Activated CD8-positive, alpha-beta memory T cell treated with anti-CD3 and anti-CD28 coated beads for 4 hours (primary cell): ENCODE measurements at regions not wholly inside any gene's neighbourhood (a gene's known extent, or its start where the extent isn't known, plus 50 kb on each side); places are given as distances from the start of the nearest gene placed in this dataset.

Experiments
- DNase-seq, 2 donors: peaks; one replicate each; pipeline ENCODE4 v3.0.0-alpha.2; 2020; ENCODE audit warnings: low read depth in 2 of 2

- DNase-seq, result no peak
Measured at GRCh38 chr2:105571445-105571987, 172.7 kb upstream of the FHL2 start.

- no peak for DNase-seq
Measured at GRCh38 chr2:105570757-105571156, 171.9 kb upstream of the FHL2 start.

- DNase-seq, result no peak
Measured at GRCh38 chr2:105570326-105570725, 171.5 kb upstream of the FHL2 start.

- DNase-seq, result no peak
Measured at GRCh38 chr2:105569606-105570005, 170.8 kb upstream of the FHL2 start.

DNA sequence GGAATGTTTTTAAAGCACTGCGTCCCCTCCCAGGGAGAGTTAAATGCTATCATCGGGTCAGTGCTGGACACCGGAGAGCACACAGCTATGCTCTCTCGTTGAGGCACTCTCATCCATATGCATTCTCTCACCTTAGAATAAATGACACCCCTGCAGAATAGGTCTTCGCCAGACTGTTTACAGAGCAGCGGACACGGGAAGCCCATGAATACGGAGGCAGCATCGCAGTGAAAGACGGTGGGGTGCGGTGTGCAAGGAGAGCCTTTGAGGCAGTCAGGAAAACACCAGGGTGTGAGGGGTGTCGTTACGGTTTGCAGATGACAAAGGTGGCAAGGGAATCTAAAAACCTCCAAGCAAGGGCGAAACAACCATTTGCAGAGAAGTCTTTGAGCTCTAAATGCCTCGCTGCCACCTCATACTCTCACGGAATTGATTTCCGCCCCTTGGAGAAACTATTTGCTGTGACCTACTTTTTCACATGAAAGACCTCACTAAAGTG lies 169.2 kb upstream of the FHL2 start:
- no peak for DNase-seq

DNA sequence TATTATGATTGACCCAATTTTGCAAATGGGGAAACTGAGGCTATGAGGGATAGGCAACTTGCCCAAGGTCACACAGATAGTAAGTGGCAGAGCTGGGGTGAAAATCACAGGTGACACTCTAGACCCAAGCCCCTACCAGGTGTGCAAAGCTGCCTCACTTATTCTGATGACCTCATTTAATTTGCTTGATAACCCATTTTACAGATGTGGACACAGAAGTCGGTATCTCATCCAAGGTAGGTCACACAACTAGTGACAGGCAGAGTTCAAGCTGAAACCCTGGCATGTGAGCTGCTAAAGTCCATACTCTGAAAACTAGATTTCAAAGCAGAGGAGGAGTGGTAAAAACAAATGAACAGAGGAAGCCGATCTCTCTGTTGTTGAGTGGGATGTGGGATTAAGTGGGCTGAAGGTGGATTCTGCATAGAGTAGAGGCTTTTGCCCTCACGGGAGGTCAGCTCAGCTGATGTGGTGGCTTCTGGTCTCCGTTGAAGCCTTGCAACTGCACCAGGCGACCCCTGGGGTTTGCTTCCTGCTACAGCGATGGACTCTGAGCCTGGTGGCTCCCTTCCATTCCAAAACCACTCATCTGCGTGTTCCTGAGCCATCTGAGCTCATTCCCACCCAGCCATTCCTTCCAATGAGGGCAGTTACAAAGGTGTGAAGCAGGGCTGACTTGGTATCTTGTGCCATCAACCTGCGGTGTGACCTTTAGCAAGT lies 164.3 kb upstream of the FHL2 start:
- no peak for DNase-seq

- DNase-seq, result no peak
Measured at GRCh38 chr2:105561401-105561800, 162.6 kb upstream of the FHL2 start.

GRCh38 chr2:105560157-105560556 lies 161.3 kb upstream of the FHL2 start:
- no peak for DNase-seq

- no peak for DNase-seq
Measured at GRCh38 chr2:105557021-105557920, 158.4 kb upstream of the FHL2 start.

- no peak for DNase-seq
Measured at GRCh38 chr2:105556366-105556765, 157.5 kb upstream of the FHL2 start.

GRCh38 chr2:105554235-105554634 lies 155.4 kb upstream of the FHL2 start:
- DNase-seq, result no peak

DNA sequence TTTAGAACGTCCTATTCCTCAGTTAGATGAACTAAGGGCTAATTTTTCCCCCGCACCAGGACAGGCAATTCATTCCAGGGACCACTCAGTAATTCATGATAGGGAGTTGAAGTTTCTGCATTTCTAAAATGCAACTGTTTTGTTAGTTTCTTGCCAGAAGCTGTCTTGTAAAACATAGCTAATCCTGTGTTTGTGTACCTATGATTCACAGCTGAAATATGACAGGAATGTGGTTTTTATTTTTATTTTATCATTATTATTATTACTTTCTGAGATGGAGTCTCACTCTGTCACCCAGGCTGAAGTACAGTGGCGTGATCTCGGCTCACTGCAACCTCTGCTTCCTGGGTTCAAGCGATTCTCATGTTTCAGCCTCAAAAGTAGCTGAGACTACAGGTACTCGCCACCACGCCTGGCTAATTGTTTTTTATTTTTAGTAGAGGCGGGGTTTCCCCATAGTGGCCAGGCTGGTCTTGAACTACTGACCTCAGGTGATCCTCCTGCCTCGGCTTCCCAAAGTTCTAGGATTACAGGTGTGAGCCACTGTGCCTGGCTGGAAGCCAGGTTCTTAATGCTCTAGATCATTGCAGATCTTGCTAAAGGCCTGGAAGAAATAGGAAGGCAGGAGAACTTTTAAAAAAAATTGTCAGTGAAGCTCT lies 154.8 kb upstream of the FHL2 start:
- DNase-seq, result no peak

- DNase-seq, result no peak
Measured at GRCh38 chr2:105546628-105546974, 147.8 kb upstream of the FHL2 start.

DNA sequence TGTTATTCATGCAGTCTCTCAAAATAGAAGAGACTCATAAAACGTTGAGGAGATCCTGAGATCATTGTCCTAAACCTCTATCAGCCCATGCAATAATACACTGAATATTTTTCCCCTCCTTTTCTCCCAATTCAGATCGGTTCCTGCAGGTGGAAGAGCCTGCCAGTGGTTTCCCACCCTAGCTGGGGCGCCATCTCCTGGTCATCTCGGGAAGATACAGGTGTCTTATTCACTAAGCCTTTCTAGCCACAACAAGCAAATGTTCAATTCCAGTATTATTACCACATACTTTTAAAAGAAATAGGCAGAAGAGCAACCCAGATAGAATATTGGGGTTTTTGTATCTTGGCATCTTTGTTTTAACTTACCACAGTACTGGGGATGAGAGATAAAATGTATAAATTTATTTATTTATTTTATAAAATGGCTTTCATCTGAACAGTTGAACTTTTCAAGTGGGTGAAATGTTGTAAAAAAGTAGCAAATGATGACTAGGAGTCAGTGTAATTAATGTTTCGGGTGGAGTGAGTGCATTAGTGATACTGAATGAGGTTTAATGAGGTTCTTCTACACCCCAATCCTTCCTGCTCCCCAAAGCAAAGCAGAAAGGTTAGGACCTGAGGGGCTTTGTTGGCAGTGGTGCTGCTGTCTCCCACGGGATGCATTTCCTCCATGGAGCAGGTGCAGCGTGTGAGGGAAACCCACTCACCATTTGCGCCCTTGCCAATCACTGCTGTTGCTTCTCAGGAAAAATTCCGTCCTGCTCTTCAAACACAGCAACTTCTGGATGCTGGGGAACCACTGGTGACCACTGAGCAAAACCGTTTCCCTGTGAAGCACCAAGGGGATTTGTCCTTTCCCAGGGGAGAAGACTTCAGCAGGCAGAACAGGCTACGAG lies 147.1 kb upstream of the FHL2 start:
- DNase-seq, result peak; percentile 20 to 23

- no peak for DNase-seq
Measured at GRCh38 chr2:105544591-105545377, 145.9 kb upstream of the FHL2 start.

DNA sequence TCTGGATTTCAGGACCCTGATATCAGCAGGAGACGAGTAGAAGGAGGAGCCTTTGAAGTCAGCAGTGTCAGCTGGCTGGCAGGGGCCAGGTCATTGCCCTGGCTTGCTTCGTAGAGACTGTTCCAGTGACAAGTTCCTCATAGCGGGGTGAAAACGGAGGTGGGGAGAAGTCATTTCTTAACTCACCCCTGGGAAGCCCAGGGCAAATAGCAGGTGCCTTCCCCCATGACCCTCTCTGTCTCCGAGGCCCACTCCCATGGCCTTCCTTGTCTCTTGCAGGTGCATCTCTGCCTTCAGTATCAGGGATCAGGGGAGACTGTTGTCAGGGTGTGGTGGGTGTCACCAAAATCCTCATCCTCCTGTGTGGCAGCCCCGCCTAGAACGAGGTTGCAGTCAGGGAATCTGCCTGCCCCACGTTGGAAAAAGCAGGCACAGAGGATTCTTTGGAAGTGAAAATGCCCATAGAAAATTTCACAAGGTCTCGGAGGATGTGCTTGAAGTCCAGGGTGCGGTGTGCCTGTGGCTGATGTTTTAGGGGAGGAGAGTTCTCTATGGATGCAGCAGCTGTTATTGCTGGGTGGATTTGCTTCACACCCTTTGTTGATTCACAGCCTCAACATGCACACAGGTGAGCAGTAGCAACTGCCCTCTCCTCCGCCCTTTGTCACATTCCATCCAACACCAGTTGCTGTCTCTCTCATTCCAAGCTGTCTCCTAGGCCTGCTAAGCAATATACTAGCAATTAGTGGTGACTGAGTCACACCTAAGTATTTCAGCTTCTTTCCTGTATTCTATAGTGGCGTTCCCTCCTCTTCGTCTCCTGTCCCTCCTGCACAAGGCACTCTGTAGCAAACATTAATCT lies 142.6 kb upstream of the FHL2 start:
- DNase-seq, result no peak

DNA sequence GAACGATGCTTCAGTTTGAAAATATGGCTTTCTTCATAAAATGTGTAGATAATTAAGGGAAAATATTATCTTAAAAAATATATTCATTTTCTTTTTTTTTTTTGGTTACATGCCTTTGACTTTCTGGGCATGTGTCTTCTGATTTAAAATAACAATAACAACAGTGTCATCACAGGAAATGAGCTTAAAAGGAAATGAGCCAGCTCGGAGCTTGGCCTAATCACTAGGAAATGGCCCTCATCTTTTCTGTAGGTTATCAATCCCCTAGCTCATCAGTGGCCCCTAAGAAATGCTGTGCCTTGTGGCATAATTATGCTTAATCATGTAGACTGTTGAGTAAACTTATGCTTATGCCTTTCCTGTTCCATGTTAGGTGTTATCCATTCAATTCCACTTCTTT lies 141.8 kb upstream of the FHL2 start:
- DNase-seq, result no peak

DNA sequence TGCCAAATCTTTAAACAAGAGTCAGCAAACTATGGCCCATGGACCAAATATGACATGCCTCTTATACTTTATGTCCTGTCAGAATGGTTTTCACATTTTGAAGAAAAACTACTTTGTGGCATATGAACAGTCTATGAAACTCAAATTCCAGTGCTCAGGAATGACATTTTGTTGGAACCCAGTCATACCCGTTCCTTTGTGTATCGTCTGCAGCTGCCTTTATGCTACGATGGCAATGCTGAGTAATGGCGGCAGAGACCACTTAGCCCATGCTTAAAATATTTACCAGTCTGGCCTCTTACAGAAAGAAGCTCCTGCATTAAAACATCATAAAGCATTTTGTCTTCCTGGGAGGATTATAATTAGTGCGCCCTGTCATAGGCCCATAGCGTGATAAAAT lies 140.5 kb upstream of the FHL2 start:
- DNase-seq, result no peak

- no peak for DNase-seq
Measured at GRCh38 chr2:105538840-105539239, 140.0 kb upstream of the FHL2 start.
